Memory B cell (primary cell): ENCODE measurements at regions not wholly inside any gene's neighbourhood (a gene's known extent, or its start where the extent isn't known, plus 50 kb on each side); places are given as distances from the start of the nearest gene placed in this dataset.
"Not testable (repeated sequence)": the region's sequence is repeated elsewhere in the genome, so short reads cannot be mapped to it uniquely, and the experiment has no call there.

Experiments used
- ATAC-seq: fragments of 150-1000 bp; cut with Tn5 transposase; 2 replicates; pipeline ENCODE4 v1.10.0; 2021; ENCODE audit warnings: low read depth, mild to moderate bottlenecking, moderate library complexity
- DNase-seq, 2 donors: peaks; one replicate each; pipeline ENCODE4 v3.0.0; 2022; ENCODE audit warnings: low spot score in 2 of 2
- H3K27ac Mint-ChIP-seq: one replicate; pipeline ENCODE4 v1.8.0; 2022; ENCODE audit warnings: mild to moderate bottlenecking, moderate library complexity, mixed read lengths
- H3K27me3 Mint-ChIP-seq: one replicate; pipeline ENCODE4 v1.8.0; 2022; ENCODE audit warnings: mixed read lengths
- H3K36me3 Mint-ChIP-seq: one replicate; pipeline ENCODE4 v1.8.0; 2022; ENCODE audit warnings: mild to moderate bottlenecking, mixed read lengths
- H3K4me1 Mint-ChIP-seq: one replicate; pipeline ENCODE4 v1.8.0; 2022; ENCODE audit warnings: mixed read lengths
- H3K4me3 Mint-ChIP-seq: one replicate; pipeline ENCODE4 v1.8.0; 2022; ENCODE audit warnings: mild to moderate bottlenecking, moderate library complexity, mixed read lengths
- H3K9me3 Mint-ChIP-seq: one replicate; pipeline ENCODE4 v1.8.0; 2022; ENCODE audit warnings: mixed read lengths

- not testable (repeated sequence) for H3K9me3 Mint-ChIP-seq, H3K27ac Mint-ChIP-seq, H3K4me3 Mint-ChIP-seq, H3K36me3 Mint-ChIP-seq, H3K4me1 Mint-ChIP-seq, ATAC-seq, DNase-seq, H3K27me3 Mint-ChIP-seq
Observed at GRCh38 chr1:222470252-222470805, 77.6 kb downstream of the HHIPL2 start.

GRCh38 chr1:222466150-222466865, 81.6 kb downstream of the HHIPL2 start:
- DNase-seq = no peak
- peak overlapping the region; percentile 97 for H3K27ac Mint-ChIP-seq
- H3K9me3 Mint-ChIP-seq = no peaks in the 10 kb centered on the region
- peaks cover 1% of the 10 kb centered on the region for H3K27me3 Mint-ChIP-seq
- ATAC-seq = no peak
- H3K36me3 Mint-ChIP-seq = no peaks in the 10 kb centered on the region
- peak overlapping the region; percentile 14 for H3K4me3 Mint-ChIP-seq
- H3K4me1 Mint-ChIP-seq = peaks cover 9% of the 10 kb centered on the region

- peak; percentile 89 to 98 for DNase-seq
- H3K4me3 Mint-ChIP-seq = peak overlapping the region; percentile 93
- H3K4me1 Mint-ChIP-seq = peaks cover 9% of the 10 kb centered on the region
- no peaks in the 10 kb centered on the region for H3K36me3 Mint-ChIP-seq
- H3K9me3 Mint-ChIP-seq = no peaks in the 10 kb centered on the region
- peaks cover 2% of the 10 kb centered on the region for H3K27me3 Mint-ChIP-seq
- ATAC-seq = peak; percentile 88
- peak overlapping the region; percentile 97 for H3K27ac Mint-ChIP-seq
Observed at GRCh38 chr1:222465211-222466041, 82.5 kb downstream of the HHIPL2 start.

GRCh38 chr1:222464841-222465210, 83.1 kb downstream of the HHIPL2 start:
- H3K9me3 Mint-ChIP-seq = no peaks in the 10 kb centered on the region
- H3K4me1 Mint-ChIP-seq = peaks cover 9% of the 10 kb centered on the region
- peaks cover 6% of the 10 kb centered on the region for H3K27me3 Mint-ChIP-seq
- peak overlapping the region; percentile 93 for H3K4me3 Mint-ChIP-seq
- ATAC-seq (peak; percentile 37), DNase-seq (peak; percentile 66 to 73)
- H3K27ac Mint-ChIP-seq = peak overlapping the region; percentile 97
- H3K36me3 Mint-ChIP-seq = no peaks in the 10 kb centered on the region

- no peak overlapping the region for H3K4me3 Mint-ChIP-seq
Observed at GRCh38 chr1:222463059-222463730, 84.7 kb downstream of the HHIPL2 start.

GRCh38 chr1:222462601-222463000, 85.3 kb downstream of the HHIPL2 start:
- H3K27me3 Mint-ChIP-seq = peaks cover 6% of the 10 kb centered on the region
- ATAC-seq (no peak), DNase-seq (no peak)
- no peak overlapping the region for H3K27ac Mint-ChIP-seq
- H3K4me3 Mint-ChIP-seq = no peak overlapping the region
- peaks cover under 1% of the 10 kb centered on the region for H3K9me3 Mint-ChIP-seq
- H3K36me3 Mint-ChIP-seq = peaks cover 2% of the 10 kb centered on the region
- peaks cover 9% of the 10 kb centered on the region for H3K4me1 Mint-ChIP-seq

More at GRCh38 chr1:222463059-222463730, 84.7 kb downstream of the HHIPL2 start:
- Mint-ChIP-seq H3K4me1 (peaks cover 9% of the 10 kb centered on the region), H3K27ac (no peak overlapping the region), H3K9me3 (no peaks in the 10 kb centered on the region), H3K27me3 (peaks cover 6% of the 10 kb centered on the region), H3K36me3 (peaks cover 2% of the 10 kb centered on the region)
- ATAC-seq = no peak
- no peak for DNase-seq

- Mint-ChIP-seq H3K36me3 (peaks cover 7% of the 10 kb centered on the region), H3K4me3 (no peak overlapping the region), H3K9me3 (peaks cover 6% of the 10 kb centered on the region), H3K4me1 (peaks cover 9% of the 10 kb centered on the region), H3K27ac (no peak overlapping the region), H3K27me3 (peaks cover 6% of the 10 kb centered on the region)
- no peak for DNase-seq
- no peak for ATAC-seq
Observed at GRCh38 chr1:222461941-222462340, 86.0 kb downstream of the HHIPL2 start.

GRCh38 chr1:222459652-222460051, 88.3 kb downstream of the HHIPL2 start:
- peaks cover 7% of the 10 kb centered on the region for H3K36me3 Mint-ChIP-seq
- peaks cover 6% of the 10 kb centered on the region for H3K9me3 Mint-ChIP-seq
- H3K4me1 Mint-ChIP-seq = peaks cover 5% of the 10 kb centered on the region
- H3K27ac Mint-ChIP-seq = no peak overlapping the region
- peaks cover 6% of the 10 kb centered on the region for H3K27me3 Mint-ChIP-seq
- DNase-seq (no peak), ATAC-seq (no peak)
- H3K4me3 Mint-ChIP-seq = no peak overlapping the region

GRCh38 chr1:222457513-222457912, 90.4 kb downstream of the HHIPL2 start:
- H3K4me3 Mint-ChIP-seq = no peak overlapping the region
- H3K27ac Mint-ChIP-seq = no peak overlapping the region
- H3K9me3 Mint-ChIP-seq = peaks cover 6% of the 10 kb centered on the region
- peaks cover 2% of the 10 kb centered on the region for H3K4me1 Mint-ChIP-seq
- peaks cover 7% of the 10 kb centered on the region for H3K36me3 Mint-ChIP-seq
- DNase-seq (no peak), ATAC-seq (no peak)
- H3K27me3 Mint-ChIP-seq = peaks cover 6% of the 10 kb centered on the region

GRCh38 chr1:222457084-222457483, 90.8 kb downstream of the HHIPL2 start:
- Mint-ChIP-seq H3K4me1 (peaks cover 2% of the 10 kb centered on the region), H3K27me3 (peaks cover 6% of the 10 kb centered on the region), H3K27ac (no peak overlapping the region), H3K9me3 (peaks cover 6% of the 10 kb centered on the region), H3K4me3 (no peak overlapping the region), H3K36me3 (peaks cover 7% of the 10 kb centered on the region)
- DNase-seq (no peak), ATAC-seq (no peak)

- Mint-ChIP-seq H3K27ac (no peak overlapping the region), H3K9me3 (peaks cover 6% of the 10 kb centered on the region)
Observed at GRCh38 chr1:222455188-222455879, 92.6 kb downstream of the HHIPL2 start.

GRCh38 chr1:222454782-222455181, 93.1 kb downstream of the HHIPL2 start:
- no peak overlapping the region for H3K27ac Mint-ChIP-seq
- no peak overlapping the region for H3K4me3 Mint-ChIP-seq
- H3K4me1 Mint-ChIP-seq = peaks cover 2% of the 10 kb centered on the region
- peaks cover 6% of the 10 kb centered on the region for H3K9me3 Mint-ChIP-seq
- H3K27me3 Mint-ChIP-seq = no peaks in the 10 kb centered on the region
- DNase-seq (peak in 1 of 2 donors; percentile 17), ATAC-seq (peak; percentile 15)
- H3K36me3 Mint-ChIP-seq = peaks cover 7% of the 10 kb centered on the region

More at GRCh38 chr1:222455188-222455879, 92.6 kb downstream of the HHIPL2 start:
- DNase-seq = peak; percentile 75 to 85
- Mint-ChIP-seq H3K4me1 (peaks cover 2% of the 10 kb centered on the region), H3K27me3 (peaks cover 2% of the 10 kb centered on the region), H3K36me3 (peaks cover 7% of the 10 kb centered on the region), H3K4me3 (no peak overlapping the region)
- ATAC-seq = peak; percentile 97

GRCh38 chr1:222454186-222454585, 93.7 kb downstream of the HHIPL2 start:
- Mint-ChIP-seq H3K27ac (no peak overlapping the region), H3K36me3 (peaks cover 7% of the 10 kb centered on the region), H3K27me3 (no peaks in the 10 kb centered on the region), H3K9me3 (peaks cover 6% of the 10 kb centered on the region), H3K4me1 (peaks cover 2% of the 10 kb centered on the region), H3K4me3 (no peak overlapping the region)
- DNase-seq = no peak
- ATAC-seq = no peak
